ENCODE measurements at regions not wholly inside any gene's neighbourhood (a gene's known extent, or its start where the extent isn't known, plus 50 kb on each side); places are given as distances from the start of the nearest gene placed in this dataset.

DNA sequence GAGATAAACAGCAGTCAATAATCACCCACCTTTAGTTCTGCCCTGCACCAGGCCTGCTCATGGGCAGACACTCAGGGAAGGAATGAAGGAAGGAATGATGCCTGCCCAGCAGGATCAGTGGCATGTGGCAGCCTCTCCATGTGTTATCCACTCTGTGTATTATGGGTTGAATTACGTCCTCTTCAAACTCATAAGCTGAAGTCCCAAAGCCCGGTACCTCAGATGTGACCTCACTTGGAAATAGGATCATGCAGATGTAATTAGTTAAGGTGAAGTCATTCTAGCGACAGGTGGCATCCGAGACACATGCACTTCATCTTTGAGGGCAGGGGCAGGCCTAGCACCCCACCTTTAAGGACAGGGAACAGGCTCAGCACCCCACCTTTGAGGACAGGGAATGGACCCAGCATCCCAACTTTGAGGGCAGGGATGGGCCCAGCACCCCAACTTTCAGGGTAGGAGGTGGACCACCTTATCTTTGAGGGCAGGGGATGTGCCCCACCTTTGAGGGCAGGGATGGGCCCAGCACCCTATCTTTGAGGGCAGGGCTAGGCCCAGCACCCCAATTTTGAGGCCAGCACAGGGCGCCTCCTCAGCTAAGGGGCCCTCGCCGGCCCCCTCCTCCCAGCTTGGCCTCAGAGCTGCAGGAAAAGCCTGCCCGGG, 127.6 kb downstream of the URI1 start (continued):
- no peak for TF ChIP-seq ZNF76 (tag by site-specific recombination; IDR thresholded peaks at IDR 0.05; ENCODE audit: borderline replicate concordance, low read depth)

DNA sequence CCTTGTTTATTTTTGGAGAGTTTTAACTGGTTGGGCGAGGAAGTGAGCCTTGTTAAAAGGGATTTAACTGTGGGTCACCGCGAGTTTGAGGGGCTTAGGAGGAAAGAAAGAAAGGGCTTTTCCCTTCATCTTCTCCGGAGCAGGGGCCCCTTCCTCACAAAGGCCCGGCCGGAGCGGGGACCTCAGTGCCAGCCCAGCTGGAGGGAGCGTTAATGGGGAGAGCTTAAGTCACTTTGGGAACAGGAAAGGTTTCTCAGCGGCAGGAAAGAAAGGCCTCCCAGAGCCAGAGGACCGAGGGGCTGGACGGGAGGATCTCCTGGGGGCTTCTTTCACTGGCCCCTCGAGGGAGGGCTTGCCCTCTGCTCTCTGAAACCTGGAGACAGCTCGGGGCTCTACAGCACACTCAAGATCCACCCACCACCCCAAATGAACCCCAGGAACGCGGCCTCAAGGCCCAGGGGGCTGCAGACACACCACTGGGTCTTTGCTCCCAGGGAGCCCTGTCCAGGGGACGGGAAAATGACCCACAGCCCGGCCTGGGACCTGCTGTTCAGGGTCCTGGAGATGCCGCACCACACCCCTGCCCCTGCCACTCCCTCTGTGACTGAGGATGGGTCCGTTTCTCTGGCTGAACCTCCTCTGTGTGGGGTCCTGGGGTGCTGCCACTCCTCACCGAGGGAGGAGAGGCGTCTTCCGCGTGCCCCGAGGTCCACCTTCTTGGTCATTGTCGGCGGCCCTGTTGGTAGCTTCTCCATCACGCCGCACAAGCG, 128.3 kb downstream of the URI1 start:
- H3K36me3 ChIP-seq (ENCODE audit: control insufficient read depth in 2 of 2, insufficient read depth in 1 of 2, low read length in 2 of 2) = no peaks in the 10 kb centered on the region
- H3K27ac ChIP-seq (ENCODE audit: extremely low read depth, low read depth, low read length) = no peak overlapping the region
- H3K4me3 ChIP-seq (ENCODE audit: low read depth, low read length) = no peak overlapping the region
- ChIA-PET CTCF (interaction anchor here (1.1 kb wide), 1 partner anchor 15 kb away, joined by 5 read pairs; no protein-coding TSS in a partner anchor), POLR2A (no interaction called here)
- H3K9me3 ChIP-seq (ENCODE audit: control insufficient read depth, insufficient read depth, low read depth, low read length) = no peaks in the 10 kb centered on the region
- H3K4me1 ChIP-seq (ENCODE audit: control insufficient read depth, insufficient read depth, low read length) = no peaks in the 10 kb centered on the region; the same call in 1 of the 2 replicates
- TF ChIP-seq GLIS2 (tag by site-specific recombination; IDR thresholded peaks at IDR 0.05) = peak; percentile 45; the same call in 1 of the 2 replicates
- TF ChIP-seq ZNF184 (tag by site-specific recombination; IDR thresholded peaks at IDR 0.05) = no peak
- TF ChIP-seq ZNF302 (tag by site-specific recombination; IDR thresholded peaks at IDR 0.05; ENCODE audit: low read depth) = no peak
- no peak for TF ChIP-seq ZNF776 (tag by site-specific recombination; IDR thresholded peaks at IDR 0.05; ENCODE audit: borderline replicate concordance)
- no peak for TF ChIP-seq IKZF3 (tag by site-specific recombination; IDR thresholded peaks at IDR 0.05)
- no peak for TF ChIP-seq ZNF426 (tag by site-specific recombination; IDR thresholded peaks at IDR 0.05)
- TF ChIP-seq, protein P1, sequence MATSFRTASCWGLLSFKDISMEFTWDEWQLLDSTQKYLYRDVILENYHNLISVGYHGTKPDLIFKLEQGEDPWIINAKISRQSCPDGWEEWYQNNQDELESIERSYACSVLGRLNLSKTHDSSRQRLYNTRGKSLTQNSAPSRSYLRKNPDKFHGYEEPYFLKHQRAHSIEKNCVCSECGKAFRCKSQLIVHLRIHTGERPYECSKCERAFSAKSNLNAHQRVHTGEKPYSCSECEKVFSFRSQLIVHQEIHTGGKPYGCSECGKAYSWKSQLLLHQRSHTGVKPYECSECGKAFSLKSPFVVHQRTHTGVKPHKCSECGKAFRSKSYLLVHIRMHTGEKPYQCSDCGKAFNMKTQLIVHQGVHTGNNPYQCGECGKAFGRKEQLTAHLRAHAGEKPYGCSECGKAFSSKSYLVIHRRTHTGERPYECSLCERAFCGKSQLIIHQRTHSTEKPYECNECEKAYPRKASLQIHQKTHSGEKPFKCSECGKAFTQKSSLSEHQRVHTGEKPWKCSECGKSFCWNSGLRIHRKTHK (tag by site-specific recombination; IDR thresholded peaks at IDR 0.05) = no peak
- TF ChIP-seq ZBTB8A (tag by site-specific recombination; IDR thresholded peaks at IDR 0.05) = 0 out of 2 replicates have a peak, but pooled peaks have one; percentile 25
- no peak for TF ChIP-seq ZNF10 (tag by site-specific recombination; IDR thresholded peaks at IDR 0.05)
- no peak for TF ChIP-seq HOXD13 (CRISPR knock-in tag; IDR thresholded peaks at IDR 0.05; ENCODE audit: borderline replicate concordance)
- TF ChIP-seq, protein P2, sequence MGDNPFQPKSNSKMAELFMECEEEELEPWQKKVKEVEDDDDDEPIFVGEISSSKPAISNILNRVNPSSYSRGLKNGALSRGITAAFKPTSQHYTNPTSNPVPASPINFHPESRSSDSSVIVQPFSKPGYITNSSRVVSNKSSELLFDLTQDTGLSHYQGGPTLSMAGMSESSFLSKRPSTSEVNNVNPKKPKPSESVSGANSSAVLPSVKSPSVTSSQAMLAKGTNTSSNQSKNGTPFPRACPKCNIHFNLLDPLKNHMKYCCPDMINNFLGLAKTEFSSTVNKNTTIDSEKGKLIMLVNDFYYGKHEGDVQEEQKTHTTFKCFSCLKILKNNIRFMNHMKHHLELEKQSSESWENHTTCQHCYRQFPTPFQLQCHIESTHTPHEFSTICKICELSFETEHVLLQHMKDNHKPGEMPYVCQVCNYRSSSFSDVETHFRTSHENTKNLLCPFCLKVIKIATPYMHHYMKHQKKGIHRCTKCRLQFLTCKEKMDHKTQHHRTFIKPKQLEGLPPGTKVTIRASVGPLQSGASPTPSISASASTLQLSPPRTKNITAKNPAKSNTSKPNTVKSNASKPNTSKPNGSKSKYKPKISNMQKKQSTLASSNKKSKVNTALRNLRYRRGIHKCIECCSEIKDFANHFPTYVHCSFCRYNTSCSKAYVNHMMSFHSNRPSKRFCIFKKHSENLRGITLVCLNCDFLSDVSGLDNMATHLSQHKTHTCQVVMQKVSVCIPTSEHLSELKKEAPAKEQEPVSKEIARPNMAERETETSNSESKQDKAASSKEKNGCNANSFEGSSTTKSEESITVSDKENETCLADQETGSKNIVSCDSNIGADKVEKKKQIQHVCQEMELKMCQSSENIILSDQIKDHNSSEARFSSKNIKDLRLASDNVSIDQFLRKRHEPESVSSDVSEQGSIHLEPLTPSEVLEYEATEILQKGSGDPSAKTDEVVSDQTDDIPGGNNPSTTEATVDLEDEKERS (tag by site-specific recombination; IDR thresholded peaks at IDR 0.05) = no peak
- no peak for TF ChIP-seq ZSCAN30 (tag by site-specific recombination; IDR thresholded peaks at IDR 0.05)
- TF ChIP-seq ZNF544 (tag by site-specific recombination; IDR thresholded peaks at IDR 0.05) = no peak
- no peak for TF ChIP-seq ZFHX2 (tag by site-specific recombination; conservative IDR thresholded peaks at IDR 0.05)
- TF ChIP-seq, protein P3, sequence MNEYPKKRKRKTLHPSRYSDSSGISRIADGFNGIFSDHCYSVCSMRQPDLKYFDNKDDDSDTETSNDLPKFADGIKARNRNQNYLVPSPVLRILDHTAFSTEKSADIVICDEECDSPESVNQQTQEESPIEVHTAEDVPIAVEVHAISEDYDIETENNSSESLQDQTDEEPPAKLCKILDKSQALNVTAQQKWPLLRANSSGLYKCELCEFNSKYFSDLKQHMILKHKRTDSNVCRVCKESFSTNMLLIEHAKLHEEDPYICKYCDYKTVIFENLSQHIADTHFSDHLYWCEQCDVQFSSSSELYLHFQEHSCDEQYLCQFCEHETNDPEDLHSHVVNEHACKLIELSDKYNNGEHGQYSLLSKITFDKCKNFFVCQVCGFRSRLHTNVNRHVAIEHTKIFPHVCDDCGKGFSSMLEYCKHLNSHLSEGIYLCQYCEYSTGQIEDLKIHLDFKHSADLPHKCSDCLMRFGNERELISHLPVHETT (tag by site-specific recombination; IDR thresholded peaks at IDR 0.05) = no peak
- no peak for TF ChIP-seq ZNF112 (tag by site-specific recombination; IDR thresholded peaks at IDR 0.05)
- TF ChIP-seq, protein P4, sequence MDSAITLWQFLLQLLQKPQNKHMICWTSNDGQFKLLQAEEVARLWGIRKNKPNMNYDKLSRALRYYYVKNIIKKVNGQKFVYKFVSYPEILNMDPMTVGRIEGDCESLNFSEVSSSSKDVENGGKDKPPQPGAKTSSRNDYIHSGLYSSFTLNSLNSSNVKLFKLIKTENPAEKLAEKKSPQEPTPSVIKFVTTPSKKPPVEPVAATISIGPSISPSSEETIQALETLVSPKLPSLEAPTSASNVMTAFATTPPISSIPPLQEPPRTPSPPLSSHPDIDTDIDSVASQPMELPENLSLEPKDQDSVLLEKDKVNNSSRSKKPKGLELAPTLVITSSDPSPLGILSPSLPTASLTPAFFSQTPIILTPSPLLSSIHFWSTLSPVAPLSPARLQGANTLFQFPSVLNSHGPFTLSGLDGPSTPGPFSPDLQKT (IDR thresholded peaks at IDR 0.05; ENCODE audit: borderline replicate concordance, low read depth, low read length) = no peak
- TF ChIP-seq ZNF785 (tag by site-specific recombination; IDR thresholded peaks at IDR 0.05) = no peak
- TF ChIP-seq, protein P5, sequence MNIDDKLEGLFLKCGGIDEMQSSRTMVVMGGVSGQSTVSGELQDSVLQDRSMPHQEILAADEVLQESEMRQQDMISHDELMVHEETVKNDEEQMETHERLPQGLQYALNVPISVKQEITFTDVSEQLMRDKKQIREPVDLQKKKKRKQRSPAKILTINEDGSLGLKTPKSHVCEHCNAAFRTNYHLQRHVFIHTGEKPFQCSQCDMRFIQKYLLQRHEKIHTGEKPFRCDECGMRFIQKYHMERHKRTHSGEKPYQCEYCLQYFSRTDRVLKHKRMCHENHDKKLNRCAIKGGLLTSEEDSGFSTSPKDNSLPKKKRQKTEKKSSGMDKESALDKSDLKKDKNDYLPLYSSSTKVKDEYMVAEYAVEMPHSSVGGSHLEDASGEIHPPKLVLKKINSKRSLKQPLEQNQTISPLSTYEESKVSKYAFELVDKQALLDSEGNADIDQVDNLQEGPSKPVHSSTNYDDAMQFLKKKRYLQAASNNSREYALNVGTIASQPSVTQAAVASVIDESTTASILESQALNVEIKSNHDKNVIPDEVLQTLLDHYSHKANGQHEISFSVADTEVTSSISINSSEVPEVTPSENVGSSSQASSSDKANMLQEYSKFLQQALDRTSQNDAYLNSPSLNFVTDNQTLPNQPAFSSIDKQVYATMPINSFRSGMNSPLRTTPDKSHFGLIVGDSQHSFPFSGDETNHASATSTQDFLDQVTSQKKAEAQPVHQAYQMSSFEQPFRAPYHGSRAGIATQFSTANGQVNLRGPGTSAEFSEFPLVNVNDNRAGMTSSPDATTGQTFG (tag by site-specific recombination; IDR thresholded peaks at IDR 0.05; ENCODE audit: borderline replicate concordance) = no peak
- TF ChIP-seq, protein P6, sequence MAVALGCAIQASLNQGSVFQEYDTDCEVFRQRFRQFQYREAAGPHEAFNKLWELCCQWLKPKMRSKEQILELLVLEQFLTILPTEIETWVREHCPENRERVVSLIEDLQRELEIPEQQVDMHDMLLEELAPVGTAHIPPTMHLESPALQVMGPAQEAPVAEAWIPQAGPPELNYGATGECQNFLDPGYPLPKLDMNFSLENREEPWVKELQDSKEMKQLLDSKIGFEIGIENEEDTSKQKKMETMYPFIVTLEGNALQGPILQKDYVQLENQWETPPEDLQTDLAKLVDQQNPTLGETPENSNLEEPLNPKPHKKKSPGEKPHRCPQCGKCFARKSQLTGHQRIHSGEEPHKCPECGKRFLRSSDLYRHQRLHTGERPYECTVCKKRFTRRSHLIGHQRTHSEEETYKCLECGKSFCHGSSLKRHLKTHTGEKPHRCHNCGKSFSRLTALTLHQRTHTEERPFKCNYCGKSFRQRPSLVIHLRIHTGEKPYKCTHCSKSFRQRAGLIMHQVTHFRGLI (tag by site-specific recombination; IDR thresholded peaks at IDR 0.05) = peak; percentile 96
- TF ChIP-seq ZNF24 (tag by site-specific recombination; IDR thresholded peaks at IDR 0.05) = no peak
- TF ChIP-seq ZNF549 (tag by site-specific recombination; IDR thresholded peaks at IDR 0.05) = no peak
- TF ChIP-seq ZNF433 (tag by site-specific recombination; IDR thresholded peaks at IDR 0.05; ENCODE audit: low read depth) = no peak
